Neural progenitor cell (in vitro differentiated cells): ENCODE measurements at regions not wholly inside any gene's neighbourhood (a gene's known extent, or its start where the extent isn't known, plus 50 kb on each side); places are given as distances from the start of the nearest gene placed in this dataset.

Source experiments
- CTCF ChIP-seq: fragments of 200-600 bp; sonication (generic); IDR thresholded peaks from 2 replicates; pipeline ENCODE4 v1.5.1; 2017; ENCODE audit warnings: antibody characterized with exemption, mild to moderate bottlenecking
- EZH2 ChIP-seq: fragments of 200-600 bp; sonication (generic); IDR thresholded peaks from 2 replicates; pipeline ENCODE4 v1.6.1; 2017; ENCODE audit warnings: antibody characterized with exemption, mild to moderate bottlenecking, moderate library complexity
- EZH2phosphoT487 ChIP-seq: fragments of 200-600 bp; sonication (generic); IDR thresholded peaks from 2 replicates; pipeline ENCODE4 v1.6.1; 2017; ENCODE audit warnings: antibody characterized with exemption

- TF ChIP-seq CTCF: no peak
- TF ChIP-seq EZH2: no peak
- no peak for TF ChIP-seq EZH2phosphoT487
These were observed 1545.8 kb upstream of the RAG2 start for GRCh38 chr11:38143852-38144251.
